GM18502 (cell line): ENCODE measurements at regions not wholly inside any gene's neighbourhood (a gene's known extent, or its start where the extent isn't known, plus 50 kb on each side); places are given as distances from the start of the nearest gene placed in this dataset.
"Not testable (repeated sequence)": the region's sequence is repeated elsewhere in the genome, so short reads cannot be mapped to it uniquely, and the experiment has no call there.

ENCODE experiments used
- ATAC-seq: cut with Tn5 transposase; IDR thresholded peaks from one replicate; pipeline ENCODE4 v1.9.1; 2021; ENCODE audit warnings: mild to moderate bottlenecking; ENCODE audit not compliant: unreplicated experiment, poor library complexity

- ATAC-seq, result not testable (repeated sequence)
Measured at GRCh38 chr12:17025424-17025823, 419.5 kb upstream of the LMO3 start.

- no peak for ATAC-seq
Measured at GRCh38 chr12:17020765-17021164, 414.8 kb upstream of the LMO3 start.

GRCh38 chr12:17017402-17017801, 411.4 kb upstream of the LMO3 start:
- no peak for ATAC-seq

GRCh38 chr12:17016116-17016864, 410.3 kb upstream of the LMO3 start:
- ATAC-seq, result no peak

- ATAC-seq, result no peak
Measured at GRCh38 chr12:17015501-17015900, 409.5 kb upstream of the LMO3 start.

- ATAC-seq, result not testable (repeated sequence)
Measured at GRCh38 chr12:17007442-17008040, 401.6 kb upstream of the LMO3 start.

GRCh38 chr12:16998538-16998937, 392.6 kb upstream of the LMO3 start:
- ATAC-seq, result not testable (repeated sequence)

- no peak for ATAC-seq
Measured at GRCh38 chr12:16984484-16984883, 378.5 kb upstream of the LMO3 start.

GRCh38 chr12:16972923-16973770, 367.2 kb upstream of the LMO3 start:
- ATAC-seq, result no peak

GRCh38 chr12:16962889-16963288, 356.9 kb upstream of the LMO3 start:
- no peak for ATAC-seq

- ATAC-seq, result no peak
Measured at GRCh38 chr12:16955083-16955657, 349.2 kb upstream of the LMO3 start.

GRCh38 chr12:16949871-16950667, 344.1 kb upstream of the LMO3 start:
- no peak for ATAC-seq

- no peak for ATAC-seq
Measured at GRCh38 chr12:16949371-16949770, 343.4 kb upstream of the LMO3 start.

- no peak for ATAC-seq
Measured at GRCh38 chr12:16946704-16947103, 340.7 kb upstream of the LMO3 start.

- peak; percentile 100 for ATAC-seq
Measured at GRCh38 chr12:16939871-16940306, 333.9 kb upstream of the LMO3 start.

GRCh38 chr12:16927259-16927658, 321.3 kb upstream of the LMO3 start:
- no peak for ATAC-seq

GRCh38 chr12:16920451-16920850, 314.5 kb upstream of the LMO3 start:
- ATAC-seq, result no peak

- no peak for ATAC-seq
Measured at GRCh38 chr12:16919551-16919950, 313.6 kb upstream of the LMO3 start.

- ATAC-seq, result no peak
Measured at GRCh38 chr12:16914853-16915252, 308.9 kb upstream of the LMO3 start.
